ENCODE measurements at regions not wholly inside any gene's neighbourhood (a gene's known extent, or its start where the extent isn't known, plus 50 kb on each side); places are given as distances from the start of the nearest gene placed in this dataset.

DNA sequence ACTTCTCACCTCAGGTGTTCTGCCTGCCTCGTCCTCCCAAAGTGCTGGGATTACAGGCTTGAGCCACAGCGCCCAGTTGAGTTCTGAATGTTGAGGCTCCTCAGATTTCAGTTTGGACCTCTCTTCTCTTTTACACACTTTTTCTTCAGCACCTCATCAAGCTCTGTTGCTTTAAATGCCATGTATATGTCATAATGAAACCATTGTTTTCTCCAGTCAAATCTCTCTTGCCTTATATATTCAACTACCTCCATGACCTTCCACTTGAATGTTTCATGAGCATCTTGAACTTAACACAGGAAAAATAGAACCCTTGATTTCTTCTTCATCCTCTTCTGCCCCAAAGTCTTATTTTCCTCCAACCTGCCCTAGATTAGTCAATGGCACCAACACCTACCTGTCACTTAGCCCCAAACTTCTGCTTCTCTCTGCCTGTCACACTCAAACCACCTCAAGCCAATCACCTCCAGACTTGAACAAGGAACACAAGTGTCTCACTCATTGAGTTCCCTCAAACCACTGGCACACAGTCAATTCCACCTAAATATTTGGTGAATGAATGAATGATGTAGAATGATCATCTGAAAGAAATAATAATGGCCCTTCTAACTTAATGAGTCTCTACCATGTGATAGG is 161.0 kb upstream of the SGK1 start:
- DNase-seq = no peak

DNA sequence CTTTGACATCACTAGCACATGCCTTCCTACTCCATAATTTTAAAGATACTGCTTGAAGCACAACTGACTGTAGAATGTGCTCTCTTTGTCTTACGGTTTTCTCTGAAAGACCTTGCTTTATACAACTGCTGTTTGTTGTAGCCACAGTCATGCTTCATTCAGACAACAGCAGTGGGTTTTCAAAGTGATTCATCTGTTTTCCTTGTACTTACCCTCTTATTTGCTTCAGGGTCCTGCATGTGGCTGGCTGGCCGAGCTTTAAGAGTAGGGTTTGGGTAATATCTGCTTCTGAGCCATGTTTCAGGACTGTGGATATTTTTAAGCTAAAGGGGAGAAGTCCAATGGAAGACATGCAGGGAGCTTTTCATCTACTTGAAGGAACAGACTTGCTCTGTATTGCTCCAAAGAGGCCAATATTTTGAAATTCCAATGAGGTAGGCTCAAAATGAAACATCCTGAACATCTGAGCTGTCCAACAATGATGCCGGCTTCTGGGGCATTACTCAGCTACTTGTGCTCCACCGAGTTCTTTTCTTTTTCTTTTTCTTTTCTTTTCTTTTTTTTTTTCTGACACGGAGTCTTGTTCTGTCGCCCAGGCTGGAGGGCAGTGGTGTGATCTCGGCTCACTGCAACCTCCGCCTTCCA is 160.2 kb upstream of the SGK1 start:
- no peak for DNase-seq

DNA sequence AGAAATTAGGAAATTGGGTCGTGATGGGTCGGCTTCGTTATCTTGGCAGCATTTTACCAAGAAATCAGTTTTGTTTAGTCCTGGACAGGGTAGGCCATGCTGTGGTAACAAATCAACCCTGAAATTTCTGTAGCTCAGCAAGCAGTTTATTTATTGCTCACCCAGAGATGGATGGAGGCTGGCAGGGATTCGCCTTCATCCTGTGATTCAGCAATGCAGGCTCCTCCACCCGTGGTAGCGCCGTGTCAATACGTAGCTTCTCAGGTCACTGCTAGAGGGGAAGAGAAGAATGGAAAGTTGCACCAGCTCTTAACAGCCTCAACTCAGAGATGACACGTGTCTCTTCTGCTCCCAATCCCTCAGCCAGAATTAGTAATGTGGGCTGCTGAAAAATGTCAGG is 157.0 kb upstream of the SGK1 start:
- no peak for DNase-seq

- no peak for DNase-seq
Measured at GRCh38 chr6:134472661-134473060, 154.7 kb upstream of the SGK1 start.

- DNase-seq = no peak
Measured at GRCh38 chr6:134472046-134472445, 154.1 kb upstream of the SGK1 start.

DNA sequence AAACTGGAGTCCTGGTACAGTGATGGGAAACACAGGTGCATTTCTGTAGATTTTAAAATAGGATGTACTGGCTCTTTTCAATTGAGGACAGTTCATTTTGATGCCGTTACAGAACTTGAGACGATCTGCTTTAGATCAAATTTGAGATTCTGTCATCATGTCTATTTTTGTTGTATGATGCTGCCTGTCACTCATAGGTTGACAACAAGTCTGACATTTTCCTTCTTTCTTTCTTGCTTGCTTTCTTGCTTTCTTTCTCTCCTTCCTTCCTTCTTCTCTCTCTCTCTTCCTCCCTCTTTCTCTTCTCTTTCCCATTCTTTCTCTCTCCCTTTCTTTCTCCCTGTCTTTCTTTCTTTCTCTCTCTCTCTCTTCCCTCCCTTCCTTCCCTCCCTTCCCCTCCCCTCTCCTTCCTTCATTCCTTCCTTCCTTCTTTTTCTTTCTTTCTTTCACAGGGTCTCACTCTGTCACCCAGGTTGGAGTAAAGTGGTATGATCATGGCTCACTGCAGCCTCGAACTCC is 152.6 kb upstream of the SGK1 start:
- DNase-seq = no peak

DNA sequence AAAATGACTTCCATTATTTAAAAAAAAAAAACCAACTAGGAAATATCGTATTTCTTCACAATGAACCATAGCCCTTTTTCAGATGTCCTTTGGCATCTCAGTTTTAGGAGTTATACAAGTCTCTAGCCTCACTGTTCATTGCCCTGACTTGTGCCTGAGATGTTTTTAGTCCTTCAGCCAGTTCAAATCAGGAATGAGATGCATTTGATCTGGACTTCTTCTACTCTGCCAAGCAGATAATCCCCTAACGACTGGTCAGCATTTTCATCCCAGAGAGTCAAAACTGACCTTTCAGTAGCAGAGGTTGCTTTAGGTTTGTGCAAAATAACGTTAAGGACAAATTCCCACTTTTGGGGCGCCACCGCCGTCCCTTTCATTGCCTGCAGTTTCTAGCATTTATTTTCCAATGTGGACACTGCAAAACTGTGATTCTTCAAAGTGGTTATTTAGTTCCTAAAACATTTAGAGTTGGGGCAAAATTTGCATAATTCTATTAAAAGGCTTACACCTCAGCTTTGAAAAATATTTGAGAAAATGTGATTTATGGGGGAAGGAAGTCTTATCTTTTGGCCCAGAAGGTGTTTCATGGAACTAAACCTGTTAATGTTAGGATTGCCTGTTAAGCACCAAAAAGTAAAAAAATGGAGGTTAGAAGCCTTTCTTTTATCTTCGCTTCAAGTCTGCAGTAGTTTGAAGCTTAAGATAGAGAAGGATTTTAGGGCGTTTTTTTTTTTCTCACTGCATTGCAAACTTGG is 152.0 kb upstream of the SGK1 start:
- no peak for DNase-seq

GRCh38 chr6:134468633-134469032 is 150.7 kb upstream of the SGK1 start:
- DNase-seq = no peak

DNA sequence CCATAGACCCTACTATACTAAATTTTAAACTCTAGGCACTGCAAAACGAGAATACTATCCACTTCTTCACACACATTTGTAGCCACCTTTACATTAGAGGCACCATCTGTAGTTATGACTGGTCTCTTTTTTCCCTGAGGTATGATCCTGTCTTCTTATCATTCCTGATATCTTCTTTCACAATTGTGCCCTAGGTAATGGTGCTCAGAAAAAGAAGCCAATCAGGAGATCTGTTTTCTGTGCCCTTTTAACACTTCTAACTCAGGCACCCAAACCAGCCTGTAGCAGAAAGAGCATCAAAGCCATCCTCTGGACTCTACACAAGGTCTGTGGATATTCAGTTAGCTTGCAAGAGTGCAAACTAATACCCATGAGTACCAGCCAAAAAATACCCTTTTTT is 149.7 kb upstream of the SGK1 start:
- no peak for DNase-seq

DNA sequence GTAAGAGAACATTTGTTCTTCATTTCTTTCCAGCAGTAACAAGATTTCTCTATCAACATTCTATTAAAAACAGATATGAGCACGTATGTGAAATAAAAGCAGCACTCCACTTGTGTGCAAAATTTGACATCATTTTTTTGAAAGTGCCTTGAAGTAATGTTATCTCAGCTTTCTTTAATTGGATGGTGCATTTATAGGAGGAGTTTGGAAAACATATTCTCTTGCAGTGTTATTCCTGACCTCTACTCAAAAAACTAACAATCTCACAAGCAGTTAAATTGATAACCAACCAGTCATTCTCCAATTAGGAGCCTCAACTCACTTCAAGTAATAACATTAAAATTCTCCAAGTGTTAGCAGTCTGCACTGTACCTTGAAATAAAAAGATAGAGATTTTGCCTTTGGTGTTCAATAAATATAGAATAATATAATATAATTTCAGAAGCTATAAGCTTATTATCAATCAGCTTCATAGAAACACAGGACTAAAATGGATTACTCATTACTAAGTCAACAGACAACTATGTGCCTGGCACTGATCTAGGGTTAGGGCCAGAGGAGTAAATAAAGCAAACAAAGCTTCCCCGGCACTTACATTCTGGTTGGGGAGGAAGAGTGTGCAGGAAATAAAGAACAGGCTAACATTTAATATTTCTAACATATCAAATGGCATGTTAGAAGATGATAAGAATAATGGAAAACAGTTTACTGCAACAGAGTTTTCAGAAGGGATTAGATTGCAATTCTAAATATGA is 149.0 kb upstream of the SGK1 start:
- DNase-seq = no peak

- DNase-seq = no peak
Measured at GRCh38 chr6:134464690-134465411, 146.9 kb upstream of the SGK1 start.

DNA sequence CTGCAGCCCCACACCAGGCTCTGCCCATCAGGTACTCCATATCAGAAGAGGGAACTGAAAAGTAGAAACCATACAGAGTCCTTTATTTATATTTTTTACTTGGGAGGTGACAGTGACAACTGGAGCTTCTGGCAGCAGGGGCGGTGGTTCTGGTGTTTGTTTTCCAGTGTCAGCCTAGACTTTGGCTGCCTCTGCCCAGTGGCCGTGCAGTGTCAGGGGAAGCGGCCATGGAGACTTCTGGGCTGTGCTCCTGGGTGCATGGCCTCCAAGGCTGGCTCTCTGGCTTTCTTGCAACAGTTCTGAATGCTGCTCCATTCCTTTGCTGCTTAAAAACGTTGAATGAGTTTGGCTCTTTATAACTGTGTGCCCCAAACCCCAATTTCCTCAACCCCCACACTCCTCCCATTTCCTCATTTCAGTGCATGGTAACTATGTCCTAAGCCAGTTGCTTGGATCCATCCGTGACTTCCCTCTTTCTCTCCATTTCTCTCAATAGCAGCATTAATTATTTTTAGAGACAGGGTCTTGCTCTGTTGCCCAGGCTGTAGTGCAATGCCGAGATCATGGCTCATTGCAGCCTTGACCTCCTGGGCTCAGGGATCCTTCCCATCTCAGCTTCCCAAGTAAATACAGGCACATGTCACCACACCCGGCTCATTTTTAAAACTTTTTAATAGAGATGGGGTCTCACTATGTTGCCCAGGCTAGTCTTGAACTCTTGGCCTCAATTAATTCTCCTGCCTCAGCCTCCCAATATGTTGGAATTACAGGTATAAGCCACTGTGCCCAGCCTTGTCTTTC is 141.1 kb upstream of the SGK1 start:
- peak; percentile 39 for DNase-seq

DNA sequence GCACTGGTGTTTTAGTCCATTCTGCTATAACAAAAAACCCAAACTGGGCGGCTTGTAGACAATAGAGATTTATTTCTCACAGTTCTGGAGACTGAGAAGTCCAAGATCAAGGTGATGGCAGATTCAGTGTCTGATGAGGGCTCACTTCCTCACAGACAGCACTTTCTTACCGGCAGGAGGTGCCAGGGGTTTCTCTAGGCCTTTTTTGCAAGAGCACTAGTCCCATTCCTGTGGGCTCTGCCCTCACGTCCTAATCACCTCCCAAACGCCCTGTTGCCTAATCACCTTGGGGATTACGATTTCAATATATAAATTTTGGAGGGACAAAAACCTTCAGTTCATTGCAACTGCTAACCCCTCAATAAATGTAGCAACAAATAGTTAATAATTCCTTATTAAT is 140.0 kb upstream of the SGK1 start:
- no peak for DNase-seq

- no peak for DNase-seq
Measured at GRCh38 chr6:134456226-134456625, 138.3 kb upstream of the SGK1 start.

DNA sequence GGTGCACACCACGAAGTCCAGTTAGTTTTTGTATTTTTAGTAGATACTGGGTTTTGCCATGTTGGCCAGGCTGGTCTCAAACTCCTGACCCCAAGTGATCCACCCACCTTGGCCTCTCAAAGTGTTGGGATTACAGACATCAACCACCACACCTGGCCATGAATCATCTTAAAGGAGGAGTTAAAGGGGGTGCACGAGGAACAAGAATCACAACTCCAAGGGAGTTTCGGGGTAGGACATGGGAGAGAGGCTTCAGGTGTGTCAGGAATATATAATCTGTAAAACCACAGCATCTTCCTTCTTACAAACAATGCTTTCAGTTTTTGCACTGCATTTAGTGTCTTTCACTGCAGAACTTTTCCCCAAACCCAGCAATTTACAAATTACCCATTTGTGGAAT is 137.4 kb upstream of the SGK1 start:
- DNase-seq = no peak

- DNase-seq = no peak
Measured at GRCh38 chr6:134454794-134455193, 136.9 kb upstream of the SGK1 start.

- DNase-seq = no peak
Measured at GRCh38 chr6:134453792-134454510, 136.0 kb upstream of the SGK1 start.

- DNase-seq = no peak
Measured at GRCh38 chr6:134452906-134453305, 135.0 kb upstream of the SGK1 start.

- no peak for DNase-seq
Measured at GRCh38 chr6:134451529-134451928, 133.6 kb upstream of the SGK1 start.

GRCh38 chr6:134449781-134450180 is 131.9 kb upstream of the SGK1 start:
- DNase-seq = no peak

DNA sequence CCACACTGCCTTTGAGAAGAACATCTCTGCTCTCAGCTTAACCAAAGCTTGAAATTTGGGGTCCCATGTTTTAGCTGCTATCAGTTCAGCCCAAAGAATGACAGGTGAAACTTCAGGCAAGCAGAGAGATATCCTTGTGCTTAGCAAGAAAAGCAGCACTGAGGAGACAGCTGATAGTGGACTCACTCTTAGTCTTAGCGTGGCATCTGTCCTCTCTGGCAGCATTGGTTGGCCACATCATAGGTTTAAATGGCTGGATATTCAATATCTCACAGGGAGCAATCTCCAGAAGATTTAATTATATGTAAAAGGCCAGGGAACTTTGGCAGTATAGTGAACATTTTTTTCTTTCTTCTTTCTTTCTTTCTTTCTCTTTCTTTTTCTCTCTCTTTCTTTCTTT is 131.1 kb upstream of the SGK1 start:
- no peak for DNase-seq
